ENCODE measurements at regions not wholly inside any gene's neighbourhood (a gene's known extent, or its start where the extent isn't known, plus 50 kb on each side); places are given as distances from the start of the nearest gene placed in this dataset.
"Not testable (repeated sequence)": the region's sequence is repeated elsewhere in the genome, so short reads cannot be mapped to it uniquely, and the experiment has no call there.

GRCh38 chr22:26972915-26973314, 315.5 kb downstream of the MIAT start:
- DNase-seq (ENCODE audit: low read depth), result not testable (repeated sequence)

GRCh38 chr22:26974034-26974433, 316.6 kb downstream of the MIAT start:
- DNase-seq (ENCODE audit: low read depth), result no peak

- DNase-seq (ENCODE audit: low read depth), result no peak
Observed at GRCh38 chr22:26974914-26975803, 317.8 kb downstream of the MIAT start.

- DNase-seq (ENCODE audit: low read depth), result no peak
Observed at GRCh38 chr22:26975865-26976264, 318.5 kb downstream of the MIAT start.

GRCh38 chr22:26977741-26978376, 320.5 kb downstream of the MIAT start:
- no peak for DNase-seq (ENCODE audit: low read depth)

- no peak for DNase-seq (ENCODE audit: low read depth)
Observed at GRCh38 chr22:26979294-26979693, 321.9 kb downstream of the MIAT start.

- no peak for DNase-seq (ENCODE audit: low read depth)
Observed at GRCh38 chr22:26981111-26981510, 323.7 kb downstream of the MIAT start.

GRCh38 chr22:26981541-26981940, 324.2 kb downstream of the MIAT start:
- DNase-seq (ENCODE audit: low read depth), result no peak

- no peak for DNase-seq (ENCODE audit: low read depth)
Observed at GRCh38 chr22:26983311-26983710, 325.9 kb downstream of the MIAT start.

GRCh38 chr22:26985206-26985605, 327.8 kb downstream of the MIAT start:
- DNase-seq (ENCODE audit: low read depth), result no peak

GRCh38 chr22:26985931-26986782, 328.8 kb downstream of the MIAT start:
- no peak for DNase-seq (ENCODE audit: low read depth)

GRCh38 chr22:26986884-26987283, 329.5 kb downstream of the MIAT start:
- DNase-seq (ENCODE audit: low read depth), result no peak

GRCh38 chr22:26990503-26991189, 333.3 kb downstream of the MIAT start:
- no peak for DNase-seq (ENCODE audit: low read depth)

- no peak for DNase-seq (ENCODE audit: low read depth)
Observed at GRCh38 chr22:26992556-26992955, 335.2 kb downstream of the MIAT start.

GRCh38 chr22:26993886-26994285, 336.5 kb downstream of the MIAT start:
- no peak for DNase-seq (ENCODE audit: low read depth)

GRCh38 chr22:26994801-26995200, 337.4 kb downstream of the MIAT start:
- no peak for DNase-seq (ENCODE audit: low read depth)

GRCh38 chr22:26995235-26995634, 337.8 kb downstream of the MIAT start:
- DNase-seq (ENCODE audit: low read depth), result no peak

GRCh38 chr22:26996154-26996553, 338.8 kb downstream of the MIAT start:
- no peak for DNase-seq (ENCODE audit: low read depth)

- DNase-seq (ENCODE audit: low read depth), result no peak
Observed at GRCh38 chr22:26998129-26998528, 340.7 kb downstream of the MIAT start.

GRCh38 chr22:26998716-26999115, 341.3 kb downstream of the MIAT start:
- DNase-seq (ENCODE audit: low read depth), result no peak

- DNase-seq (ENCODE audit: low read depth), result no peak
Observed at GRCh38 chr22:27003297-27003696, 345.9 kb downstream of the MIAT start.

- no peak for DNase-seq (ENCODE audit: low read depth)
Observed at GRCh38 chr22:27004434-27004833, 347.0 kb downstream of the MIAT start.

Measured in stimulated activated CD8-positive, alpha-beta memory T cell treated with anti-CD3 and anti-CD28 coated beads, Interleukin-7, amount 100 ng/mL, for 24 hours (primary cell).